IMR-90 (cell line): ENCODE measurements at regions not wholly inside any gene's neighbourhood (a gene's known extent, or its start where the extent isn't known, plus 50 kb on each side); places are given as distances from the start of the nearest gene placed in this dataset.
A peak's percentile ranks its signal among the peaks of the same experiment; 100 is the strongest.

Source experiments
- ATAC-seq: fragments of 200-7000 bp; cut with Tn5 transposase; 2 replicates; pipeline ENCODE4 v1.9.1; 2020; ENCODE audit warnings: low read depth, mild to moderate bottlenecking, moderate library complexity
- BruUV-seq: library from RNA; stranded (reverse); fragments of 400-500 nt; replicated peaks from 2 replicates; lab custom pipeline; 2021; lab: Mats Ljungman, UMichigan
- CTCF ChIA-PET: fragments of 300-600 bp; formaldehyde crosslinking; extraction: SDS; loops from one replicate; lab custom pipeline; 2021; ENCODE audit warnings: antibody characterized with exemption; lab: Yijun Ruan, JAX
- POLR2A ChIA-PET: fragments of 300-600 bp; sonication (Branson Sonifier 250); formaldehyde crosslinking; loops from one replicate; lab custom pipeline; 2022; ENCODE audit warnings: antibody characterized with exemption; ENCODE audit not compliant: unreplicated experiment; lab: Charles Lee
- DNase-seq: peaks from one replicate; pipeline ENCODE4 v3.0.0; 2013
- H2AFZ ChIP-seq: replicated peaks from 2 replicates; pipeline ENCODE3; 2013; ENCODE audit warnings: low read length, mild to moderate bottlenecking; ENCODE audit not compliant: poor library complexity
- H2AK5ac ChIP-seq: 2 replicates; pipeline ENCODE4 v1.6.1; 2013; ENCODE audit warnings: low read depth, low read length, inconsistent platforms
- H2AK9ac ChIP-seq: replicated peaks from 2 replicates; pipeline ENCODE3; 2013; ENCODE audit warnings: mild to moderate bottlenecking, low read depth, low read length, moderate library complexity; ENCODE audit not compliant: poor library complexity
- H2BK120ac ChIP-seq: 2 replicates; pipeline ENCODE4 v1.6.1; 2013; ENCODE audit warnings: low read depth, low read length, inconsistent platforms
- H2BK15ac ChIP-seq: 3 replicates; pipeline ENCODE4 v1.6.1; 2013; ENCODE audit warnings: low read depth, low read length, inconsistent platforms
- H2BK20ac ChIP-seq: 2 replicates; pipeline ENCODE4 v1.6.1; 2013; ENCODE audit warnings: low read depth, mild to moderate bottlenecking, inconsistent platforms, low read length, moderate library complexity
- H2BK5ac ChIP-seq: 2 replicates; pipeline ENCODE4 v1.6.1; 2013; ENCODE audit warnings: mild to moderate bottlenecking, low read depth, low read length, inconsistent platforms; ENCODE audit not compliant: poor library complexity, severe bottlenecking
- H3K14ac ChIP-seq: replicated peaks from 2 replicates; pipeline ENCODE4 v1.6.1; 2013; ENCODE audit warnings: low read depth, low read length, inconsistent platforms
- H3K18ac ChIP-seq: 2 replicates; pipeline ENCODE4 v1.6.1; 2013; ENCODE audit warnings: low read depth, low read length, control low read depth
- H3K23ac ChIP-seq: 2 replicates; pipeline ENCODE4 v1.6.1; 2013; ENCODE audit warnings: low read depth, low read length, inconsistent platforms
- H3K27ac ChIP-seq: 2 replicates; pipeline ENCODE4 v1.5.1; 2013; ENCODE audit warnings: mild to moderate bottlenecking, control low read depth, low read length; ENCODE audit not compliant: insufficient read depth
- H3K27me3 ChIP-seq: 2 replicates; pipeline ENCODE4 v1.6.1; 2013; ENCODE audit warnings: low read length; ENCODE audit not compliant: control insufficient read depth, insufficient read depth
- H3K36me3 ChIP-seq: 2 replicates; pipeline ENCODE4 v1.6.1; 2013; ENCODE audit warnings: low read length, mixed read lengths; ENCODE audit not compliant: control insufficient read depth, insufficient read depth
- H3K4ac ChIP-seq: 2 replicates; pipeline ENCODE4 v1.6.1; 2013; ENCODE audit warnings: low read depth, low read length, inconsistent platforms
- H3K4me1 ChIP-seq: 2 replicates; pipeline ENCODE4 v1.6.1; 2013; ENCODE audit warnings: low read length, mixed read lengths; ENCODE audit not compliant: control insufficient read depth, insufficient read depth
- H3K4me2 ChIP-seq: 2 replicates; pipeline ENCODE4 v1.6.1; 2013; ENCODE audit warnings: low read depth, mild to moderate bottlenecking, control low read depth, low read length, moderate library complexity
- H3K4me3 ChIP-seq: 2 replicates; pipeline ENCODE4 v1.5.1; 2013; ENCODE audit warnings: low read depth, mild to moderate bottlenecking, control low read depth, low read length, moderate library complexity; ENCODE audit not compliant: insufficient read depth
- H3K56ac ChIP-seq: 2 replicates; pipeline ENCODE4 v1.6.1; 2013; ENCODE audit warnings: low read length, inconsistent platforms; ENCODE audit not compliant: insufficient read depth; ENCODE audit errors: extremely low read depth
- H3K79me1 ChIP-seq, 2 experiments: 2 replicates each; pipeline ENCODE4 v1.6.1; 2013; ENCODE audit warnings: low read length in 2 of 2, inconsistent platforms in 1 of 2, low read depth in 1 of 2
- H3K9ac ChIP-seq: 2 replicates; pipeline ENCODE4 v1.6.1; 2013; ENCODE audit warnings: low read depth, low read length, control low read depth
- H3K9me1 ChIP-seq: 2 replicates; pipeline ENCODE4 v1.6.1; 2013; ENCODE audit warnings: low read length, inconsistent platforms; ENCODE audit not compliant: insufficient read depth
- H3K9me3 ChIP-seq: 2 replicates; pipeline ENCODE4 v1.6.1; 2013; ENCODE audit warnings: low read length; ENCODE audit not compliant: control insufficient read depth, insufficient read depth
- H4K20me1 ChIP-seq: 2 replicates; pipeline ENCODE4 v1.6.1; 2013; ENCODE audit warnings: low read length, inconsistent platforms; ENCODE audit not compliant: insufficient read depth
- H4K5ac ChIP-seq: 2 replicates; pipeline ENCODE4 v1.6.1; 2013; ENCODE audit warnings: mild to moderate bottlenecking, low read depth, low read length, control low read depth
- H4K8ac ChIP-seq, 2 experiments: 2 replicates each; pipeline ENCODE4 v1.6.1; 2013; ENCODE audit warnings: low read depth in 2 of 2, low read length in 2 of 2, control low read depth in 1 of 2, inconsistent platforms in 1 of 2
- H4K91ac ChIP-seq: 2 replicates; pipeline ENCODE4 v1.6.1; 2013; ENCODE audit warnings: low read depth, low read length, inconsistent platforms; ENCODE audit not compliant: insufficient read depth
- FOS ChIP-seq: fragments of 150-350 bp; IDR thresholded peaks from 2 replicates; pipeline ENCODE4 v1.6.1; 2016; ENCODE audit warnings: low read depth, low read length
- MAFK ChIP-seq: IDR thresholded peaks from 2 replicates; pipeline ENCODE4 v1.6.1; 2012; ENCODE audit warnings: low read depth, low read length, improper control_type of control experiment
- WGBS, 2 experiments: methylation state at CpG; one replicate each; pipeline versions ENCODE4 v1.1.5 to v1.1.7; 2013; ENCODE audit warnings: missing lambda C conversion rate in 2 of 2; ENCODE audit not compliant: insufficient read length in 1 of 2; ENCODE audit errors: extremely low coverage in 2 of 2; 5-methylcytosine and 5-hydroxymethylcytosine counted together
- dilution Hi-C: fragments of 300-500 bp; cut with HindIII; formaldehyde crosslinking; loops from one replicate; pipeline ENCODE4 v1.14.3; 2018; ENCODE audit warnings: low sequenced_read_pairs; ENCODE audit not compliant: unreplicated experiment
- in situ Hi-C: fragments of 300-500 bp; cut with MboI; formaldehyde crosslinking; loops from 3 replicates; pipeline ENCODE4 v1.14.3; 2019; ENCODE audit warnings: low sequenced_read_pairs, inconsistent platforms, mixed read lengths
- intact Hi-C: fragments of 100-400 bp; cut with micrococcal nuclease; formaldehyde crosslinking; loops from 2 replicates; pipeline ENCODE4 v1.10.0; 2022

DNA sequence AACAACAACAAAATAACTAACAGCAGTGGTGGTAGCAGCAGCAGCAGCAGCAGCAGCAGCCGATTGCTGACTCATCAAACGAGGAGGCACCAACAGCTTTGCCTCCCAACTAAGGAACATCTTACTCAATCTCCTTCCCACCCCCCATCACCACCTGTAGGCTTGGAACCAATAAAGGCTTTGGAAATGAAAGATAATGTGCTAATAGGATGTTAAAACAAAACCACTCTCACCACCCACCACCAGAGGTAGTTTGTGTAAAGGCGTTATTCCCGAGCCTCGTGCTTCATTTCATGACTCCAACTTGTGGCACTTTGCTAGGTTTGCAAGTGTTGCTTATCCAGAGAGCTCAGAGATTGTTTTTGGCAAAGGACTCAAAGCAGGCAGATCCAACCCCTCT is 346.5 kb downstream of the CD83 start:
- no peak for ATAC-seq
- Histone ChIP-seq H3K9ac (no peak overlapping the region), H3K4me3 (no peak overlapping the region), H3K27me3 (no peaks in the 10 kb centered on the region), H3K4ac (no peak overlapping the region), H2AK9ac (no peak overlapping the region), H4K20me1 (no peaks in the 10 kb centered on the region), H2BK20ac (no peak overlapping the region), H3K4me2 (no peak overlapping the region), H3K27ac (no peak overlapping the region), H2AK5ac (no peak overlapping the region), H2BK15ac (no peak overlapping the region), H3K36me3 (no peaks in the 10 kb centered on the region), H3K14ac (no peak overlapping the region), H4K91ac (no peak overlapping the region), H3K18ac (no peak overlapping the region), H3K9me3 (no peaks in the 10 kb centered on the region; the same call in none of the 2 replicates), H2AFZ (no peak overlapping the region), H4K8ac (no peak overlapping the region), H3K23ac (no peak overlapping the region), H3K9me1 (no peaks in the 10 kb centered on the region), H3K4me1 (peaks cover 3% of the 10 kb centered on the region), H3K56ac (no peak overlapping the region), H2BK5ac (no peak overlapping the region), H2BK120ac (no peak overlapping the region), H3K79me1 (no peaks in the 10 kb centered on the region), H4K5ac (no peak overlapping the region)
- intact Hi-C loops: no loop called here
- TF ChIP-seq FOS: no peak
- TF ChIP-seq MAFK: peak; percentile 88
- no CpG with 5 or more reads among the region's 5 CpGs for WGBS, 2 experiments
- ChIA-PET POLR2A (no interaction called here), CTCF (no interaction called here)
- no TSS peak for BruUV-seq
- in situ Hi-C loops: no loop called here
- DNase-seq: no peak
- dilution Hi-C loops: no loop called here
